ENCODE measurements at regions not wholly inside any gene's neighbourhood (a gene's known extent, or its start where the extent isn't known, plus 50 kb on each side); places are given as distances from the start of the nearest gene placed in this dataset.

DNA sequence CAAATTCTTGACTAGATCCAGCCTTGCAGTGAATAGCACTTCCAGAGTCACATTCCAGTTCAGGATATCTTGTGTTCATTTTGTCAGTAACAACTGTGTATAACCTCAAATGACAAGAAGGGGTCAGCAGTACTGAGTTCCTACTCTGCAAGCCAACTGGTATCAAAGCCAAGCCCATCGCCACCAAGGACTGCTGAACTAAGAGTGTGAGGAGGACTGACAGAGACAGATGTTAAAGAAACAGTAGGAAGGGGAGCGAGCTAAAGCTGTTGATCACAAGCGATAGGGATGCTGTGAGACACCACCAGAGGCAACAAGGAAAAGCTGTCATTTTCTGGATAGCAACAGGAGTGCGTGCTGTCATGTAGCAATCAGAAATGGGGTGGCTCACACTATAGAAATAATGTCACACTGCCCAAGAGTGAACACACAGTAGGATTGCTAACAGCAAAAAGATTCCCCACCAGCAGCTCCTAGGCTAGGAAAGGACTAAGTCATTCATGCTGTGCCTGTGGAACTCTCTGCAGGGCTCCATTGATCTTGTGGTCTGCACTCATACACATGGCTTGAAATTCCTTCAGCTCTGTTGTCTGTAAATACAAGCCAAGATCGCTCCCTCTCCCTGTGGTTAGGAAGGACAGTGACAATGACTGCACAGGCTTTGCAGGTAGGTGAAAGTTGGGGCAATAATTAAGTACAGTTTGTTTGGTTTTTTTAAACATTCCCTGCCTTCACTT lies 658.6 kb downstream of the NR2F1-AS1 start:
- Histone ChIP-seq H3K4me3 (no peak overlapping the region), H3K9me3 (no peaks in the 10 kb centered on the region), H3K27me3 (replicated peaks in 1 of 7) (no peaks in the 10 kb centered on the region), H3K36me3 (no peaks in the 10 kb centered on the region), H3K4me1 (no peaks in the 10 kb centered on the region), H3K27ac (no peak overlapping the region)
- intact Hi-C loops (cut with DNase I; ENCODE audit: low total_unique reads): no loop called here
- DNase-seq: no peak
- WGBS, 5 donors: 65 to 81% (median 75%) methylated on average over 5 of the region's 5 CpGs
- TF ChIP-seq, protein P1, sequence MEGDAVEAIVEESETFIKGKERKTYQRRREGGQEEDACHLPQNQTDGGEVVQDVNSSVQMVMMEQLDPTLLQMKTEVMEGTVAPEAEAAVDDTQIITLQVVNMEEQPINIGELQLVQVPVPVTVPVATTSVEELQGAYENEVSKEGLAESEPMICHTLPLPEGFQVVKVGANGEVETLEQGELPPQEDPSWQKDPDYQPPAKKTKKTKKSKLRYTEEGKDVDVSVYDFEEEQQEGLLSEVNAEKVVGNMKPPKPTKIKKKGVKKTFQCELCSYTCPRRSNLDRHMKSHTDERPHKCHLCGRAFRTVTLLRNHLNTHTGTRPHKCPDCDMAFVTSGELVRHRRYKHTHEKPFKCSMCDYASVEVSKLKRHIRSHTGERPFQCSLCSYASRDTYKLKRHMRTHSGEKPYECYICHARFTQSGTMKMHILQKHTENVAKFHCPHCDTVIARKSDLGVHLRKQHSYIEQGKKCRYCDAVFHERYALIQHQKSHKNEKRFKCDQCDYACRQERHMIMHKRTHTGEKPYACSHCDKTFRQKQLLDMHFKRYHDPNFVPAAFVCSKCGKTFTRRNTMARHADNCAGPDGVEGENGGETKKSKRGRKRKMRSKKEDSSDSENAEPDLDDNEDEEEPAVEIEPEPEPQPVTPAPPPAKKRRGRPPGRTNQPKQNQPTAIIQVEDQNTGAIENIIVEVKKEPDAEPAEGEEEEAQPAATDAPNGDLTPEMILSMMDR (IDR thresholded peaks at IDR 0.05 in 8 of 11, conservative IDR thresholded peaks at IDR 0.05 in 3 of 11): no peak
- no peak for TF ChIP-seq POLR2A (IDR thresholded peaks at IDR 0.05)
- TF ChIP-seq POLR2AphosphoS5 (IDR thresholded peaks at IDR 0.05): no peak

DNA sequence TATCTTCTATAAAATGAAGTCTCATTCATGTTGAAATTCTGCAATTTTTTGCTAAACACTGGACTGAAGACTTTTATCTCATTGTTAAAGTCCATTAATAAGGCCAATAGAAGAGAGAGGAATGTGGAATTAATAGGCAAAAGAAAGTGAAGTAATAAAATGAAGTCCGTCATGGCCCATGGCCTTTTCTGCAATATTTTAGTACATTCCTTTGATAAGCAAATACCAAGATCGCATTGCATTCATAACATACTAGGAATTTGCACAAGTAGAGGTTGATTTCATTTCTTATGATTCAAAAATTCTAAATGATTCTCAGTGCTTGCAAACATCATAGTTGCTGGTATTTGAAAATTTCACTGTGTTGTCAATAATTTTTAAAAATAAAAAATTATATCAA lies 664.0 kb downstream of the NR2F1-AS1 start:
- Histone ChIP-seq H3K4me3 (no peak overlapping the region), H3K4me1 (no peaks in the 10 kb centered on the region), H3K27ac (no peak overlapping the region), H3K36me3 (no peaks in the 10 kb centered on the region), H3K9me3 (no peaks in the 10 kb centered on the region), H3K27me3 (replicated peaks in 1 of 7) (no peaks in the 10 kb centered on the region)
- TF ChIP-seq POLR2A (IDR thresholded peaks at IDR 0.05): no peak
- intact Hi-C loops (cut with DNase I; ENCODE audit: low total_unique reads): no loop called here
- DNase-seq: no peak
- 73 to 88% (median 83%) methylated on average over 2 of the region's 2 CpGs for WGBS, 5 donors

DNA sequence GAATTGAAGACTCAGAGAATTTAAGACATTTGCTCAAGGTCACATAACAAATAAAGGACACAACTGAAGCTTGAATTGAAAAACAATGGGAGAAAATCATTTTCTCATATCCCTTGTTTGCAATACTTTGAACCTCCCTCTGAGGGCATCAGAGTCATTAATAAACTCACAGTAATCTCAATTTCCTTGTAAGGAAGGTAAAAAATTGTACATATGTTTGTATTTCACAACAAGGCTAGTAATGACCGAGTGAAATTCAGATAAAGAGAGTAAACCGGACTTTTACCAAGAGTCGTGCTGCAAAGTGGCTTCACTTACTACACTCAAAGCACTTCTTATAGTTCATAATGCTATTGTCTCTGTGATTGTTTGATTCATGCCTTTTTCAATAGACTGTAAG lies 665.0 kb downstream of the NR2F1-AS1 start:
- no peak for TF ChIP-seq POLR2A (IDR thresholded peaks at IDR 0.05)
- TF ChIP-seq, protein P1 (IDR thresholded peaks at IDR 0.05 in 8 of 11, conservative IDR thresholded peaks at IDR 0.05 in 3 of 11): no peak
- no peak for TF ChIP-seq POLR2AphosphoS5 (IDR thresholded peaks at IDR 0.05)
- 77 to 91% (median 81%) methylated on average over 3 of the region's 3 CpGs for WGBS, 5 donors

DNA sequence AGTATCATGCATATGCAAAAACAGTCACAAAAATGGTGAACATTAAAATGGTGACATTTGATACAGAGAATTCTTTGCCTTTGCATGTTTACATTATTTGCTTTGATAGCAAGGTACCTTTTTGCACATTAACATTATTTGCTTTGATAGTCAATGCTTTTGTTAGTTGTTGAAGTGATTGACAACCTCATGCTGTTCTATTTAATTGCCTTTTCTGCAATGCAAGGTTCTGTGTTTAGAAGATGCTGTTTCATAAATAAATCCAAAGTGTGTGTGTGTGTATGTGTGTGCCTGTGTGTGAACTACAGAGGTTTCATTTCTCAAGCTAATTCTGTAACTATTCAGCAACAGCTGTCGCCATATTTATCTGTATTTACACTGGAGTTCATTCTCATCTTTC lies 668.7 kb downstream of the NR2F1-AS1 start:
- intact Hi-C loops (cut with DNase I; ENCODE audit: low total_unique reads): no loop called here
- 77 to 89% (median 86%) methylated on average over 1 of the region's 1 CpG for WGBS, 5 donors
- Histone ChIP-seq H3K36me3 (no peaks in the 10 kb centered on the region), H3K4me1 (peaks cover 0 to 5% (median 0%) of the 10 kb centered on the region in 6 donors), H3K4me3 (no peak overlapping the region), H3K27me3 (replicated peaks in 1 of 7) (no peaks in the 10 kb centered on the region), H3K9me3 (no peaks in the 10 kb centered on the region), H3K27ac (no peak overlapping the region)
- no peak for DNase-seq
- TF ChIP-seq POLR2A (IDR thresholded peaks at IDR 0.05) (no peak), POLR2AphosphoS5 (IDR thresholded peaks at IDR 0.05) (no peak)
- TF ChIP-seq, protein P1 (IDR thresholded peaks at IDR 0.05 in 8 of 11, conservative IDR thresholded peaks at IDR 0.05 in 3 of 11): no peak

More for the DNA sequence above, 665.0 kb downstream of the NR2F1-AS1 start:
- no peaks in the 10 kb centered on the region for H3K36me3 ChIP-seq
- intact Hi-C loops (cut with DNase I; ENCODE audit: low total_unique reads): no loop called here
- H3K4me3 ChIP-seq: no peak overlapping the region
- no peaks in the 10 kb centered on the region for H3K9me3 ChIP-seq
- no peak overlapping the region for H3K27ac ChIP-seq
- H3K27me3 ChIP-seq (replicated peaks in 1 of 7): no peaks in the 10 kb centered on the region
- H3K4me1 ChIP-seq: no peaks in the 10 kb centered on the region
- DNase-seq: no peak

Data from spleen (tissue), 11 donors.